ENCODE measurements at regions not wholly inside any gene's neighbourhood (a gene's known extent, or its start where the extent isn't known, plus 50 kb on each side); places are given as distances from the start of the nearest gene placed in this dataset.

- no peak for TF ChIP-seq CTCF (IDR thresholded peaks at IDR 0.05)
- no peak for TF ChIP-seq POLR2AphosphoS5 (IDR thresholded peaks at IDR 0.05)
- no peak for TF ChIP-seq POLR2A (IDR thresholded peaks at IDR 0.05)
Measured at GRCh38 chr14:59036134-59036533, 152.3 kb upstream of the DAAM1 start.

All from prostate gland (tissue), 2 donors.